ENCODE measurements at regions not wholly inside any gene's neighbourhood (a gene's known extent, or its start where the extent isn't known, plus 50 kb on each side); places are given as distances from the start of the nearest gene placed in this dataset.

- TF ChIP-seq TAF1 (IDR thresholded peaks at IDR 0.05; ENCODE audit: borderline replicate concordance, insufficient read depth, low read length), result no peak
- TF ChIP-seq SIN3A (IDR thresholded peaks at IDR 0.05; ENCODE audit: borderline replicate concordance, insufficient read depth, low read length), result no peak
- no peak for TF ChIP-seq FOXP2 (optimal IDR thresholded peaks at IDR 0.05; ENCODE audit: borderline replicate concordance, extremely low read depth, extremely low read length, insufficient read depth)
- TF ChIP-seq, protein P1, sequence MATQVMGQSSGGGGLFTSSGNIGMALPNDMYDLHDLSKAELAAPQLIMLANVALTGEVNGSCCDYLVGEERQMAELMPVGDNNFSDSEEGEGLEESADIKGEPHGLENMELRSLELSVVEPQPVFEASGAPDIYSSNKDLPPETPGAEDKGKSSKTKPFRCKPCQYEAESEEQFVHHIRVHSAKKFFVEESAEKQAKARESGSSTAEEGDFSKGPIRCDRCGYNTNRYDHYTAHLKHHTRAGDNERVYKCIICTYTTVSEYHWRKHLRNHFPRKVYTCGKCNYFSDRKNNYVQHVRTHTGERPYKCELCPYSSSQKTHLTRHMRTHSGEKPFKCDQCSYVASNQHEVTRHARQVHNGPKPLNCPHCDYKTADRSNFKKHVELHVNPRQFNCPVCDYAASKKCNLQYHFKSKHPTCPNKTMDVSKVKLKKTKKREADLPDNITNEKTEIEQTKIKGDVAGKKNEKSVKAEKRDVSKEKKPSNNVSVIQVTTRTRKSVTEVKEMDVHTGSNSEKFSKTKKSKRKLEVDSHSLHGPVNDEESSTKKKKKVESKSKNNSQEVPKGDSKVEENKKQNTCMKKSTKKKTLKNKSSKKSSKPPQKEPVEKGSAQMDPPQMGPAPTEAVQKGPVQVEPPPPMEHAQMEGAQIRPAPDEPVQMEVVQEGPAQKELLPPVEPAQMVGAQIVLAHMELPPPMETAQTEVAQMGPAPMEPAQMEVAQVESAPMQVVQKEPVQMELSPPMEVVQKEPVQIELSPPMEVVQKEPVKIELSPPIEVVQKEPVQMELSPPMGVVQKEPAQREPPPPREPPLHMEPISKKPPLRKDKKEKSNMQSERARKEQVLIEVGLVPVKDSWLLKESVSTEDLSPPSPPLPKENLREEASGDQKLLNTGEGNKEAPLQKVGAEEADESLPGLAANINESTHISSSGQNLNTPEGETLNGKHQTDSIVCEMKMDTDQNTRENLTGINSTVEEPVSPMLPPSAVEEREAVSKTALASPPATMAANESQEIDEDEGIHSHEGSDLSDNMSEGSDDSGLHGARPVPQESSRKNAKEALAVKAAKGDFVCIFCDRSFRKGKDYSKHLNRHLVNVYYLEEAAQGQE (IDR thresholded peaks at IDR 0.05; ENCODE audit: insufficient read depth in 1 of 2, low read depth in 2 of 2, low read length in 2 of 2), result no peak
- TF ChIP-seq POLR2AphosphoS5 (IDR thresholded peaks at IDR 0.05; ENCODE audit: low read depth, low read length), result no peak
Observed at GRCh38 chr5:67795781-67796477, 419.6 kb upstream of the PIK3R1 start.

DNA sequence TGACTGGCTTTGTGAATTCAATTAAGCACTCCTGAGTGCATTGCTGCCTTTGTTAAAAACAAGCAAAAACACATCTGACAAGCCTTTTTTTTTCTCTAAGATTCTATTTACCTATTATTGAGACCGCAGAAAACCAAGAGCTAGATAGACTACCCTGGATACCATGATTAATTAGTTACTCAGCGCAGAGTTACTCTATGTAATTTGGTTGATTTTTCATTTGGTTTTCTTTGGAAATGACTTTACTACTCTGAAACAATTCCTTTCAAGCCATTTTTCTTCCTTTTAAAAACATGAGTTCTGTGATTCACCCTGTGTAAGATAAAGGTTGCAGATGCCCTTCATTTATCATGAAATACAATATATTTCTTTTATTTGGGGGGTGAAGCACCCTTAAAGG is 421.6 kb upstream of the PIK3R1 start:
- TF ChIP-seq TAF1 (IDR thresholded peaks at IDR 0.05; ENCODE audit: borderline replicate concordance, insufficient read depth, low read length) (no peak), SIN3A (IDR thresholded peaks at IDR 0.05; ENCODE audit: borderline replicate concordance, insufficient read depth, low read length) (no peak), FOXP2 (optimal IDR thresholded peaks at IDR 0.05; ENCODE audit: borderline replicate concordance, extremely low read depth, extremely low read length, insufficient read depth) (no peak), POLR2AphosphoS5 (IDR thresholded peaks at IDR 0.05; ENCODE audit: low read depth, low read length) (no peak)
- TF ChIP-seq, protein P1 (IDR thresholded peaks at IDR 0.05; ENCODE audit: insufficient read depth in 1 of 2, low read depth in 2 of 2, low read length in 2 of 2), result no peak

GRCh38 chr5:67793418-67793817 is 422.1 kb upstream of the PIK3R1 start:
- TF ChIP-seq SIN3A (IDR thresholded peaks at IDR 0.05; ENCODE audit: borderline replicate concordance, insufficient read depth, low read length) (no peak), POLR2AphosphoS5 (IDR thresholded peaks at IDR 0.05; ENCODE audit: low read depth, low read length) (no peak), FOXP2 (optimal IDR thresholded peaks at IDR 0.05; ENCODE audit: borderline replicate concordance, extremely low read depth, extremely low read length, insufficient read depth) (no peak), TAF1 (IDR thresholded peaks at IDR 0.05; ENCODE audit: borderline replicate concordance, insufficient read depth, low read length) (no peak)
- TF ChIP-seq, protein P1 (IDR thresholded peaks at IDR 0.05; ENCODE audit: insufficient read depth in 1 of 2, low read depth in 2 of 2, low read length in 2 of 2), result no peak

DNA sequence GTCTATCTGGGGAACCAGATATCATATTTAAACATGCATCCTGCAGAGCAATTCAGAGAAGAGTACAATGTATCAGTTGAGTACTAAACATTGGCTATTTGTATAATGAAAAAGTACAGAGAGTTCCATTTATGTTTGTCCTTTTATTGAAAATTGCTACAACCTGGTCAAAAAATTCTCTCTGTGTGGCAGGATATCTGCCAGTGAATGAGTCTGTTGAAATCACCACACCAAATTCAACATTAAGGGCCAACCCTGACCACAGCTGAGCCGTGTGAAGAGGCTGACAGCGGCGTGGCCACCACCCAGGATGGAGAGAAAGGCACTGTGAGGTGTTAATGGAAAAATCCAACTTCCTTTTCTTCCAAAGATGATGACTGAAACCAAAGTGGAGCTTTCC is 422.7 kb upstream of the PIK3R1 start:
- TF ChIP-seq FOXP2 (optimal IDR thresholded peaks at IDR 0.05; ENCODE audit: borderline replicate concordance, extremely low read depth, extremely low read length, insufficient read depth), result no peak
- TF ChIP-seq POLR2AphosphoS5 (IDR thresholded peaks at IDR 0.05; ENCODE audit: low read depth, low read length), result no peak
- TF ChIP-seq, protein P1 (IDR thresholded peaks at IDR 0.05; ENCODE audit: insufficient read depth in 1 of 2, low read depth in 2 of 2, low read length in 2 of 2), result no peak
- no peak for TF ChIP-seq TAF1 (IDR thresholded peaks at IDR 0.05; ENCODE audit: borderline replicate concordance, insufficient read depth, low read length)
- no peak for TF ChIP-seq SIN3A (IDR thresholded peaks at IDR 0.05; ENCODE audit: borderline replicate concordance, insufficient read depth, low read length)

Data from PFSK-1 (cell line).